Nephron progenitor cell (in vitro differentiated cells): ENCODE measurements at regions not wholly inside any gene's neighbourhood (a gene's known extent, or its start where the extent isn't known, plus 50 kb on each side); places are given as distances from the start of the nearest gene placed in this dataset.
A peak's percentile ranks its signal among the peaks of the same experiment; 100 is the strongest.

Source experiments
- DNase-seq: peaks from one replicate; pipeline ENCODE4 v3.0.0; 2021
- H3K27ac Mint-ChIP-seq: 2 replicates; pipeline ENCODE4 v1.8.0; 2021; ENCODE audit warnings: mild to moderate bottlenecking, moderate library complexity, mixed read lengths
- H3K27me3 Mint-ChIP-seq: 2 replicates; pipeline ENCODE4 v1.8.0; 2021; ENCODE audit warnings: mild to moderate bottlenecking, low read depth, mixed read lengths; ENCODE audit not compliant: poor library complexity
- H3K36me3 Mint-ChIP-seq: 2 replicates; pipeline ENCODE4 v1.8.0; 2021; ENCODE audit warnings: low read depth, mixed read lengths
- H3K4me1 Mint-ChIP-seq: 2 replicates; pipeline ENCODE4 v1.8.0; 2021; ENCODE audit warnings: mixed read lengths
- H3K4me3 Mint-ChIP-seq: 2 replicates; pipeline ENCODE4 v1.8.0; 2021; ENCODE audit warnings: mild to moderate bottlenecking, moderate library complexity, mixed read lengths
- H3K9me3 Mint-ChIP-seq: 2 replicates; pipeline ENCODE4 v1.8.0; 2021; ENCODE audit warnings: mild to moderate bottlenecking, moderate library complexity, mixed read lengths
- CTCF ChIP-seq: fragments of 200-600 bp; sonication (generic); IDR thresholded peaks from 2 replicates; pipeline ENCODE4 v1.5.0; 2021; ENCODE audit warnings: antibody characterized with exemption

- no peak for DNase-seq
- peaks cover 8% of the 10 kb centered on the region for H3K9me3 Mint-ChIP-seq
- peaks cover 45% of the 10 kb centered on the region for H3K27me3 Mint-ChIP-seq
- H3K4me3 Mint-ChIP-seq = no peak overlapping the region
- H3K4me1 Mint-ChIP-seq = peaks cover 12% of the 10 kb centered on the region
- H3K36me3 Mint-ChIP-seq = no peaks in the 10 kb centered on the region
- no peak for TF ChIP-seq CTCF
- no peak overlapping the region for H3K27ac Mint-ChIP-seq
Observed at GRCh38 chr14:101451166-101451565, 110.1 kb upstream of the DIO3 start.

GRCh38 chr14:101453225-101453624 lies 108.1 kb upstream of the DIO3 start:
- peaks cover 61% of the 10 kb centered on the region for H3K27me3 Mint-ChIP-seq
- no peak for DNase-seq

GRCh38 chr14:101454229-101454628 lies 107.1 kb upstream of the DIO3 start:
- Mint-ChIP-seq H3K4me1 (peaks cover 22% of the 10 kb centered on the region), H3K27me3 (peaks cover 65% of the 10 kb centered on the region), H3K27ac (no peak overlapping the region), H3K36me3 (no peaks in the 10 kb centered on the region), H3K9me3 (peaks cover 8% of the 10 kb centered on the region), H3K4me3 (no peak overlapping the region)
- TF ChIP-seq CTCF = no peak
- no peak for DNase-seq

More at GRCh38 chr14:101453225-101453624, 108.1 kb upstream of the DIO3 start:
- no peak overlapping the region for H3K27ac Mint-ChIP-seq
- H3K9me3 Mint-ChIP-seq = peaks cover 8% of the 10 kb centered on the region
- no peak overlapping the region for H3K4me3 Mint-ChIP-seq
- TF ChIP-seq CTCF = no peak
- H3K36me3 Mint-ChIP-seq = no peaks in the 10 kb centered on the region
- H3K4me1 Mint-ChIP-seq = peaks cover 22% of the 10 kb centered on the region

- Mint-ChIP-seq H3K27me3 (peaks cover 84% of the 10 kb centered on the region), H3K4me3 (peak overlapping the region; percentile 62), H3K9me3 (peaks cover 8% of the 10 kb centered on the region), H3K4me1 (peaks cover 22% of the 10 kb centered on the region), H3K27ac (no peak overlapping the region), H3K36me3 (no peaks in the 10 kb centered on the region)
- no peak for DNase-seq
- TF ChIP-seq CTCF = no peak
Observed at GRCh38 chr14:101456246-101457175, 104.8 kb upstream of the DIO3 start.

GRCh38 chr14:101457301-101457935 lies 103.9 kb upstream of the DIO3 start:
- peak; percentile 43 for DNase-seq
- H3K4me3 Mint-ChIP-seq = peak overlapping the region; percentile 62
- H3K4me1 Mint-ChIP-seq = peaks cover 22% of the 10 kb centered on the region
- TF ChIP-seq CTCF = no peak
- H3K27ac Mint-ChIP-seq = no peak overlapping the region
- H3K9me3 Mint-ChIP-seq = peaks cover 8% of the 10 kb centered on the region
- H3K27me3 Mint-ChIP-seq = peaks cover 83% of the 10 kb centered on the region
- H3K36me3 Mint-ChIP-seq = no peaks in the 10 kb centered on the region
